H9 (cell line): ENCODE measurements at regions not wholly inside any gene's neighbourhood (a gene's known extent, or its start where the extent isn't known, plus 50 kb on each side); places are given as distances from the start of the nearest gene placed in this dataset.

Experiments used
- DNase-seq: peaks from one replicate; pipeline ENCODE4 v3.0.0-alpha.2; 2017
- H2AFZ ChIP-seq: one replicate; pipeline ENCODE4 v1.6.1; 2013; ENCODE audit warnings: mild to moderate bottlenecking, low read length, control low read depth, moderate library complexity
- H2AK5ac ChIP-seq: 2 replicates; pipeline ENCODE4 v1.6.1; 2013; ENCODE audit warnings: low read length, control low read depth, mixed read lengths; ENCODE audit not compliant: insufficient read length
- H2BK120ac ChIP-seq: one replicate; pipeline ENCODE4 v1.6.1; 2013; ENCODE audit warnings: low read depth, mild to moderate bottlenecking, low read length, control low read depth, inconsistent platforms; ENCODE audit not compliant: poor library complexity, severe bottlenecking
- H2BK12ac ChIP-seq: 2 replicates; pipeline ENCODE4 v1.6.1; 2013; ENCODE audit warnings: low read length, control low read depth, mixed read lengths, low read depth; ENCODE audit not compliant: insufficient read length
- H2BK15ac ChIP-seq: 2 replicates; pipeline ENCODE4 v1.6.1; 2013; ENCODE audit warnings: low read depth, low read length, control low read depth
- H2BK20ac ChIP-seq: one replicate; pipeline ENCODE4 v1.6.1; 2013; ENCODE audit warnings: low read depth, mild to moderate bottlenecking, low read length, control low read depth, inconsistent platforms; ENCODE audit not compliant: poor library complexity, severe bottlenecking
- H2BK5ac ChIP-seq: 2 replicates; pipeline ENCODE4 v1.6.1; 2013; ENCODE audit warnings: low read length, control low read depth, mixed read lengths; ENCODE audit not compliant: insufficient read length
- H3K14ac ChIP-seq: 2 replicates; pipeline ENCODE4 v1.6.1; 2013; ENCODE audit warnings: low read length, control low read depth; ENCODE audit not compliant: insufficient read depth
- H3K18ac ChIP-seq: 2 replicates; pipeline ENCODE4 v1.6.1; 2013; ENCODE audit warnings: low read depth, mild to moderate bottlenecking, mixed read lengths, low read length, control low read depth; ENCODE audit not compliant: insufficient read length
- H3K23ac ChIP-seq: 2 replicates; pipeline ENCODE4 v1.6.1; 2013; ENCODE audit warnings: low read length, control low read depth, mixed read lengths, low read depth; ENCODE audit not compliant: insufficient read length
- H3K23me2 ChIP-seq: 2 replicates; pipeline ENCODE4 v1.6.1; 2013; ENCODE audit warnings: low read depth, mild to moderate bottlenecking, mixed read lengths, low read length, control low read depth; ENCODE audit not compliant: insufficient read length, poor library complexity, severe bottlenecking
- H3K27ac ChIP-seq: 2 replicates; pipeline ENCODE4 v1.5.1; 2013; ENCODE audit warnings: low read length, control low read depth, mixed read lengths, low read depth; ENCODE audit not compliant: insufficient read length
- H3K27me3 ChIP-seq: 2 replicates; pipeline ENCODE4 v1.6.1; 2013; ENCODE audit warnings: low read length, control low read depth, inconsistent platforms; ENCODE audit not compliant: insufficient read depth
- H3K4ac ChIP-seq: 2 replicates; pipeline ENCODE4 v1.6.1; 2013; ENCODE audit warnings: low read depth, mild to moderate bottlenecking, control low read depth, inconsistent platforms, low read length, moderate library complexity
- H3K4me1 ChIP-seq: 2 replicates; pipeline ENCODE4 v1.6.1; 2013; ENCODE audit warnings: low read length, control low read depth, inconsistent platforms; ENCODE audit not compliant: insufficient read depth
- H3K4me2 ChIP-seq: 2 replicates; pipeline ENCODE4 v1.6.1; 2013; ENCODE audit warnings: low read length, control low read depth, mixed read lengths; ENCODE audit not compliant: insufficient read length, insufficient read depth
- H3K56ac ChIP-seq: 2 replicates; pipeline ENCODE4 v1.6.1; 2013; ENCODE audit warnings: low read depth, mild to moderate bottlenecking, mixed read lengths, low read length, control low read depth; ENCODE audit not compliant: insufficient read length
- H3K79me1 ChIP-seq: 2 replicates; pipeline ENCODE4 v1.6.1; 2013; ENCODE audit warnings: low read depth, mild to moderate bottlenecking, moderate library complexity, low read length, control low read depth, inconsistent platforms; ENCODE audit not compliant: insufficient read depth, poor library complexity, severe bottlenecking
- H3K79me2 ChIP-seq: 2 replicates; pipeline ENCODE4 v1.6.1; 2013; ENCODE audit warnings: low read length, control low read depth, inconsistent platforms; ENCODE audit not compliant: insufficient read depth
- H3K9ac ChIP-seq: 2 replicates; pipeline ENCODE4 v1.6.1; 2013; ENCODE audit warnings: low read length, control low read depth, mixed read lengths; ENCODE audit not compliant: insufficient read length; ENCODE audit errors: extremely low read depth
- H3K9me3 ChIP-seq: one replicate; pipeline ENCODE4 v1.6.1; 2013; ENCODE audit warnings: low read depth, low read length, inconsistent platforms; ENCODE audit not compliant: control insufficient read depth
- H3T11ph ChIP-seq: one replicate; pipeline ENCODE4 v1.6.1; 2013; ENCODE audit warnings: mild to moderate bottlenecking, low read length, control low read depth, inconsistent platforms
- H4K20me1 ChIP-seq: one replicate; pipeline ENCODE4 v1.6.1; 2013; ENCODE audit not compliant: control insufficient read depth, insufficient read length, insufficient read depth
- H4K5ac ChIP-seq: 2 replicates; pipeline ENCODE4 v1.6.1; 2013; ENCODE audit warnings: low read depth, mild to moderate bottlenecking, mixed read lengths, low read length, control low read depth; ENCODE audit not compliant: insufficient read length
- H4K8ac ChIP-seq: replicated peaks from 2 replicates; pipeline ENCODE4 v1.6.1; 2013; ENCODE audit warnings: low read length, control low read depth, mixed read lengths, low read depth; ENCODE audit not compliant: insufficient read length
- H4K91ac ChIP-seq: 2 replicates; pipeline ENCODE4 v1.6.1; 2013; ENCODE audit warnings: low read depth, mild to moderate bottlenecking, moderate library complexity, mixed read lengths, low read length, control low read depth; ENCODE audit not compliant: insufficient read length
- H3K27ac Mint-ChIP-seq, 3 experiments: 2 replicates in 2 of 3; 3 replicates in 1 of 3; pipeline ENCODE4 v1.8.0; 2020 to 2021; ENCODE audit warnings: mixed read lengths in 3 of 3, mild to moderate bottlenecking in 1 of 3, moderate library complexity in 1 of 3
- H3K27me3 Mint-ChIP-seq: 2 replicates; pipeline ENCODE4 v1.8.0; 2021; ENCODE audit warnings: low read depth, mild to moderate bottlenecking, moderate library complexity, mixed read lengths
- H3K36me3 Mint-ChIP-seq, 3 experiments: 2 replicates in 2 of 3; 3 replicates in 1 of 3; pipeline ENCODE4 v1.8.0; 2020 to 2021; ENCODE audit warnings: low read depth in 3 of 3, mixed read lengths in 3 of 3; ENCODE audit not compliant: insufficient read depth in 1 of 3
- H3K4me1 Mint-ChIP-seq, 2 experiments: 2 replicates each; pipeline ENCODE4 v1.8.0; 2020; ENCODE audit warnings: mixed read lengths in 2 of 2
- H3K4me3 Mint-ChIP-seq, 2 experiments: 2 replicates in 1 of 2; 3 replicates in 1 of 2; pipeline ENCODE4 v1.8.0; 2020 to 2021; ENCODE audit warnings: mild to moderate bottlenecking in 2 of 2, mixed read lengths in 2 of 2, moderate library complexity in 1 of 2
- H3K9me3 Mint-ChIP-seq, 2 experiments: 2 replicates in 1 of 2; 3 replicates in 1 of 2; pipeline ENCODE4 v1.8.0; 2020; ENCODE audit warnings: mild to moderate bottlenecking in 2 of 2, mixed read lengths in 2 of 2, moderate library complexity in 1 of 2
- TF ChIP-seq, protein P1 (sequence below): fragments of 200-600 bp; sonication (generic); conservative IDR thresholded peaks from 3 replicates; pipeline ENCODE4 v1.8.0; 2021; ENCODE audit warnings: antibody characterized with exemption, mild to moderate bottlenecking

DNA sequence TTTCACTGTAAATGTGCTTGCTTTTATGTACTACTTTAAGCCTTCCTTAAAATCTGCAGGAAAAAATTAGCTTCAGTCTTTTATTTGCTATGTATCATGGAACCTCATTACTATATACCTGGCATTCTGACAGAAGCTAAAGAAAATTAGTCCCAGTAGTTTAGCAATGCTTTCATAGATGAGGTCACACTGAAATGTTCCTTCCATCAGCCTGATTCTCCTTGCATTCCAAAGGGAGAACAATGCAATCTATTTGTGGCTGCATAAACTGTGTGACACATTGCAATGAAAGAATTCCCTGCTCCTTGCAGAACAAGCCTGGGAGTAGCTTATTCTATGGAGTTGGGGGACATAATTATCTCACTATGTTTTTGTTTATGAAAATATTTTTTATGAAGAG is 691.5 kb upstream of the ARPP21 start:
- DNase-seq = no peak
- Histone ChIP-seq H3K14ac (no peak overlapping the region), H2BK20ac (no peak overlapping the region), H3K27ac (no peak overlapping the region), H4K91ac (no peak overlapping the region), H3K56ac (no peak overlapping the region), H4K5ac (no peak overlapping the region), H3K23me2 (no peaks in the 10 kb centered on the region), H2AK5ac (no peak overlapping the region), H2BK5ac (no peak overlapping the region), H3K4me1 (no peaks in the 10 kb centered on the region), H2BK120ac (no peak overlapping the region), H4K8ac (no peak overlapping the region), H2AFZ (no peak overlapping the region), H2BK15ac (no peak overlapping the region), H3K79me1 (no peaks in the 10 kb centered on the region), H3K4me2 (no peak overlapping the region), H4K20me1 (no peaks in the 10 kb centered on the region), H3K9me3 (no peaks in the 10 kb centered on the region), H2BK12ac (no peak overlapping the region), H3K18ac (no peak overlapping the region), H3K27me3 (no peaks in the 10 kb centered on the region), H3T11ph (no peak overlapping the region), H3K4ac (no peak overlapping the region), H3K79me2 (no peaks in the 10 kb centered on the region), H3K23ac (no peak overlapping the region), H3K9ac (no peak overlapping the region)
- Mint-ChIP-seq H3K4me1 (no peaks in the 10 kb centered on the region), H3K9me3 (no peaks in the 10 kb centered on the region), H3K27ac (no peak overlapping the region), H3K27me3 (no peaks in the 10 kb centered on the region), H3K4me3 (no peak overlapping the region), H3K36me3 (no peaks in the 10 kb centered on the region)
- TF ChIP-seq, protein P1, sequence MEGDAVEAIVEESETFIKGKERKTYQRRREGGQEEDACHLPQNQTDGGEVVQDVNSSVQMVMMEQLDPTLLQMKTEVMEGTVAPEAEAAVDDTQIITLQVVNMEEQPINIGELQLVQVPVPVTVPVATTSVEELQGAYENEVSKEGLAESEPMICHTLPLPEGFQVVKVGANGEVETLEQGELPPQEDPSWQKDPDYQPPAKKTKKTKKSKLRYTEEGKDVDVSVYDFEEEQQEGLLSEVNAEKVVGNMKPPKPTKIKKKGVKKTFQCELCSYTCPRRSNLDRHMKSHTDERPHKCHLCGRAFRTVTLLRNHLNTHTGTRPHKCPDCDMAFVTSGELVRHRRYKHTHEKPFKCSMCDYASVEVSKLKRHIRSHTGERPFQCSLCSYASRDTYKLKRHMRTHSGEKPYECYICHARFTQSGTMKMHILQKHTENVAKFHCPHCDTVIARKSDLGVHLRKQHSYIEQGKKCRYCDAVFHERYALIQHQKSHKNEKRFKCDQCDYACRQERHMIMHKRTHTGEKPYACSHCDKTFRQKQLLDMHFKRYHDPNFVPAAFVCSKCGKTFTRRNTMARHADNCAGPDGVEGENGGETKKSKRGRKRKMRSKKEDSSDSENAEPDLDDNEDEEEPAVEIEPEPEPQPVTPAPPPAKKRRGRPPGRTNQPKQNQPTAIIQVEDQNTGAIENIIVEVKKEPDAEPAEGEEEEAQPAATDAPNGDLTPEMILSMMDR = no peak
